Stomach (tissue), 8 donors: ENCODE measurements at regions not wholly inside any gene's neighbourhood (a gene's known extent, or its start where the extent isn't known, plus 50 kb on each side); places are given as distances from the start of the nearest gene placed in this dataset.

Experiments used
- DNase-seq, 2 donors: peaks; one replicate each; pipeline versions ENCODE4 v3.0.0 to v3.0.0-alpha.2; 2013 to 2019
- H3K27ac ChIP-seq, 5 donors: fragments of 200-600 bp in 4 of 5; sonication (generic) in 4 of 5; one replicate each; pipeline ENCODE4 v1.5.1; 2013 to 2019; ENCODE audit warnings: mild to moderate bottlenecking in 1 of 5, moderate library complexity in 1 of 5
- H3K27me3 ChIP-seq, 3 donors: fragments of 200-600 bp; sonication (generic); one replicate each; pipeline ENCODE4 v1.5.1; 2017 to 2019; ENCODE audit warnings: mixed run types in 1 of 3
- H3K36me3 ChIP-seq, 4 donors: fragments of 200-600 bp; sonication (generic); 1 replicate in 3 of 4; 2 replicates in 1 of 4; pipeline ENCODE4 v1.5.1; 2016 to 2019
- H3K4me1 ChIP-seq, 4 donors: fragments of 200-600 bp; sonication (generic); one replicate each; pipeline ENCODE4 v1.5.1; 2016 to 2019
- H3K4me3 ChIP-seq, 4 donors: fragments of 200-600 bp; sonication (generic) in 3 of 4; one replicate each; pipeline ENCODE4 v1.5.1; 2016 to 2019; ENCODE audit warnings: mild to moderate bottlenecking in 1 of 4
- H3K9me3 ChIP-seq, 4 donors: fragments of 200-600 bp; sonication (generic); one replicate each; pipeline ENCODE4 v1.5.1; 2016 to 2019
- CTCF ChIP-seq, 7 experiments: fragments of 450-650 bp in 4 of 7; fragments of 200-600 bp in 3 of 7; sonication (generic) in 3 of 7; IDR thresholded peaks; one replicate each; pipeline ENCODE4 v1.5.1; 2016 to 2019; ENCODE audit warnings: antibody characterized with exemption in 7 of 7, control low read depth in 2 of 7, mild to moderate bottlenecking in 1 of 7
- EP300 ChIP-seq: sonication (generic); formaldehyde crosslinking; IDR thresholded peaks from one replicate; pipeline ENCODE4 v1.6.1; 2017; ENCODE audit warnings: antibody characterized with exemption
- POLR2A ChIP-seq, 4 donors: fragments of 450-650 bp; IDR thresholded peaks; one replicate each; pipeline ENCODE4 v1.6.1; 2016; ENCODE audit warnings: antibody characterized with exemption in 4 of 4, control low read depth in 2 of 4, mild to moderate bottlenecking in 1 of 4, moderate library complexity in 1 of 4
- POLR2AphosphoS5 ChIP-seq, 3 donors: sonication (generic); formaldehyde crosslinking; IDR thresholded peaks; one replicate each; pipeline ENCODE4 v1.6.1; 2016; ENCODE audit warnings: antibody characterized with exemption in 3 of 3
- WGBS, 5 donors: extraction: QIAGEN DNeasy Blood & Tissue Kit in 3 of 5; methylation state at CpG; one replicate each; pipeline versions ENCODE4 v1.1.5 to v1.1.7; 2013 to 2018; 5-methylcytosine and 5-hydroxymethylcytosine counted together
- intact Hi-C: fragments of 100-400 bp; cut with DNase I; formaldehyde crosslinking; loops from one replicate; pipeline ENCODE4 v1.15.1; 2023; ENCODE audit warnings: low total_unique reads
- donor health status: healthy with polysubstance abuse.
- donor health status: Bipolar disorder and iron deficiency.
- donor health status: healthy.

GRCh38 chr6:112806163-112806865 lies 459.2 kb downstream of the RFPL4B start:
- WGBS, 5 donors = 78 to 88% (median 83%) methylated on average over 4 of the region's 4 CpGs
- DNase-seq = no peak
- no peak overlapping the region for H3K4me3 ChIP-seq
- no peaks in the 10 kb centered on the region for H3K36me3 ChIP-seq
- H3K27me3 ChIP-seq = no peaks in the 10 kb centered on the region
- intact Hi-C loops = no loop called here
- no peak overlapping the region for H3K27ac ChIP-seq
- TF ChIP-seq CTCF (IDR thresholded peaks at IDR 0.05) (no peak), EP300 (no peak), POLR2A (IDR thresholded peaks at IDR 0.05) (no peak), POLR2AphosphoS5 (IDR thresholded peaks at IDR 0.05) (no peak)
- no peaks in the 10 kb centered on the region for H3K9me3 ChIP-seq
- peaks cover 0 to 5% (median 0%) of the 10 kb centered on the region in 4 donors for H3K4me1 ChIP-seq

- 67 to 94% (median 83%) methylated on average over 1 of the region's 1 CpG for WGBS, 5 donors
Observed at GRCh38 chr6:112821476-112821875, 474.3 kb downstream of the RFPL4B start.

GRCh38 chr6:112822769-112823168 lies 475.6 kb downstream of the RFPL4B start:
- TF ChIP-seq POLR2A (IDR thresholded peaks at IDR 0.05) = no peak
- no peak for TF ChIP-seq POLR2AphosphoS5 (IDR thresholded peaks at IDR 0.05)
- TF ChIP-seq EP300 = no peak
- TF ChIP-seq CTCF (IDR thresholded peaks at IDR 0.05) = no peak
- peaks cover 0 to under 1% (median 0%) of the 10 kb centered on the region in 4 donors for H3K4me1 ChIP-seq
- no peaks in the 10 kb centered on the region for H3K36me3 ChIP-seq
- WGBS, 5 donors = 73 to 82% (median 77%) methylated on average over 2 of the region's 2 CpGs
- no peak overlapping the region for H3K27ac ChIP-seq
- DNase-seq = no peak
- no peak overlapping the region for H3K4me3 ChIP-seq
- no peaks in the 10 kb centered on the region for H3K9me3 ChIP-seq
- intact Hi-C loops = no loop called here
- no peaks in the 10 kb centered on the region for H3K27me3 ChIP-seq

More at GRCh38 chr6:112821476-112821875, 474.3 kb downstream of the RFPL4B start:
- Histone ChIP-seq H3K4me1 (no peaks in the 10 kb centered on the region), H3K27me3 (no peaks in the 10 kb centered on the region), H3K27ac (no peak overlapping the region), H3K4me3 (no peak overlapping the region), H3K9me3 (no peaks in the 10 kb centered on the region), H3K36me3 (no peaks in the 10 kb centered on the region)
- TF ChIP-seq POLR2AphosphoS5 (IDR thresholded peaks at IDR 0.05) (no peak), POLR2A (IDR thresholded peaks at IDR 0.05) (no peak), CTCF (IDR thresholded peaks at IDR 0.05) (no peak), EP300 (no peak)
- intact Hi-C loops = no loop called here
- no peak for DNase-seq

GRCh38 chr6:112827793-112828192 lies 480.7 kb downstream of the RFPL4B start:
- Histone ChIP-seq H3K4me3 (no peak overlapping the region), H3K9me3 (no peaks in the 10 kb centered on the region), H3K27me3 (no peaks in the 10 kb centered on the region), H3K36me3 (no peaks in the 10 kb centered on the region), H3K27ac (no peak overlapping the region), H3K4me1 (peaks cover 0 to 4% (median 0%) of the 10 kb centered on the region in 4 donors)
- peak in 1 of 2 donors; percentile 49 for DNase-seq
- intact Hi-C loops = no loop called here
- 39 to 63% (median 51%) methylated on average over 2 of the region's 2 CpGs for WGBS, 5 donors
- TF ChIP-seq EP300 (no peak), CTCF (IDR thresholded peaks at IDR 0.05) (no peak), POLR2AphosphoS5 (IDR thresholded peaks at IDR 0.05) (no peak), POLR2A (IDR thresholded peaks at IDR 0.05) (no peak)
